OCI-LY1 (cell line): ENCODE measurements at regions not wholly inside any gene's neighbourhood (a gene's known extent, or its start where the extent isn't known, plus 50 kb on each side); places are given as distances from the start of the nearest gene placed in this dataset.

Experiments used
- EZH2 ChIP-seq: fragments of 200-600 bp; sonication (generic), shearing (Covaris generic); IDR thresholded peaks from 2 replicates; pipeline ENCODE4 v1.8.0; 2017; ENCODE audit warnings: borderline replicate concordance, mixed run types, mild to moderate bottlenecking, antibody characterized with exemption, low read length, moderate library complexity, mixed read lengths
- TF ChIP-seq, protein P1 (sequence below): fragments of 200-600 bp; sonication (generic), shearing (Covaris generic); IDR thresholded peaks from 2 replicates; pipeline ENCODE4 v1.5.1; 2017; ENCODE audit warnings: mild to moderate bottlenecking, antibody characterized with exemption, low read length, moderate library complexity, mixed read lengths

GRCh38 chr13:88744289-88744688 is 1073.1 kb downstream of the SLITRK5 start:
- TF ChIP-seq, protein P1, sequence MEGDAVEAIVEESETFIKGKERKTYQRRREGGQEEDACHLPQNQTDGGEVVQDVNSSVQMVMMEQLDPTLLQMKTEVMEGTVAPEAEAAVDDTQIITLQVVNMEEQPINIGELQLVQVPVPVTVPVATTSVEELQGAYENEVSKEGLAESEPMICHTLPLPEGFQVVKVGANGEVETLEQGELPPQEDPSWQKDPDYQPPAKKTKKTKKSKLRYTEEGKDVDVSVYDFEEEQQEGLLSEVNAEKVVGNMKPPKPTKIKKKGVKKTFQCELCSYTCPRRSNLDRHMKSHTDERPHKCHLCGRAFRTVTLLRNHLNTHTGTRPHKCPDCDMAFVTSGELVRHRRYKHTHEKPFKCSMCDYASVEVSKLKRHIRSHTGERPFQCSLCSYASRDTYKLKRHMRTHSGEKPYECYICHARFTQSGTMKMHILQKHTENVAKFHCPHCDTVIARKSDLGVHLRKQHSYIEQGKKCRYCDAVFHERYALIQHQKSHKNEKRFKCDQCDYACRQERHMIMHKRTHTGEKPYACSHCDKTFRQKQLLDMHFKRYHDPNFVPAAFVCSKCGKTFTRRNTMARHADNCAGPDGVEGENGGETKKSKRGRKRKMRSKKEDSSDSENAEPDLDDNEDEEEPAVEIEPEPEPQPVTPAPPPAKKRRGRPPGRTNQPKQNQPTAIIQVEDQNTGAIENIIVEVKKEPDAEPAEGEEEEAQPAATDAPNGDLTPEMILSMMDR: no peak
- TF ChIP-seq EZH2: no peak
